ENCODE measurements at regions not wholly inside any gene's neighbourhood (a gene's known extent, or its start where the extent isn't known, plus 50 kb on each side); places are given as distances from the start of the nearest gene placed in this dataset.

GRCh38 chr16:75945916-75946457 is 219.7 kb upstream of the CPHXL start:
- Histone ChIP-seq H4K20me1 (ENCODE audit: insufficient read depth, low read length) (no peaks in the 10 kb centered on the region), H2AFZ (ENCODE audit: low read depth, low read length) (no peak overlapping the region), H3K27me3 (ENCODE audit: insufficient read depth, low read length) (no peaks in the 10 kb centered on the region), H3K79me2 (ENCODE audit: insufficient read depth, low read length) (no peaks in the 10 kb centered on the region), H3K4me1 (ENCODE audit: insufficient read depth, low read length) (no peaks in the 10 kb centered on the region), H3K9me3 (ENCODE audit: insufficient read depth, low read depth, low read length) (no peaks in the 10 kb centered on the region), H3K4me2 (ENCODE audit: low read length) (no peak overlapping the region), H3K36me3 (ENCODE audit: insufficient read depth, low read length) (no peaks in the 10 kb centered on the region), H3K4me3 (ENCODE audit: insufficient read depth, low read depth, low read length) (no peak overlapping the region), H3K9ac (ENCODE audit: low read length) (no peak overlapping the region), H3K27ac (ENCODE audit: low read depth, low read length) (no peak overlapping the region)
- Mint-ChIP-seq H3K36me3 (ENCODE audit: low read depth, unreplicated experiment) (no peaks in the 10 kb centered on the region), H3K4me3 (ENCODE audit: unreplicated experiment) (no peak overlapping the region), H3K27ac (ENCODE audit: unreplicated experiment) (no peak overlapping the region), H3K4me1 (ENCODE audit: low read depth, unreplicated experiment) (no peaks in the 10 kb centered on the region), H3K9me3 (ENCODE audit: unreplicated experiment) (no peaks in the 10 kb centered on the region), H3K27me3 (ENCODE audit: low read depth, unreplicated experiment) (no peaks in the 10 kb centered on the region)
- no peak for FAIRE-seq
- no peak for DNase-seq (ENCODE audit: low read depth)
- TF ChIP-seq, protein P1, sequence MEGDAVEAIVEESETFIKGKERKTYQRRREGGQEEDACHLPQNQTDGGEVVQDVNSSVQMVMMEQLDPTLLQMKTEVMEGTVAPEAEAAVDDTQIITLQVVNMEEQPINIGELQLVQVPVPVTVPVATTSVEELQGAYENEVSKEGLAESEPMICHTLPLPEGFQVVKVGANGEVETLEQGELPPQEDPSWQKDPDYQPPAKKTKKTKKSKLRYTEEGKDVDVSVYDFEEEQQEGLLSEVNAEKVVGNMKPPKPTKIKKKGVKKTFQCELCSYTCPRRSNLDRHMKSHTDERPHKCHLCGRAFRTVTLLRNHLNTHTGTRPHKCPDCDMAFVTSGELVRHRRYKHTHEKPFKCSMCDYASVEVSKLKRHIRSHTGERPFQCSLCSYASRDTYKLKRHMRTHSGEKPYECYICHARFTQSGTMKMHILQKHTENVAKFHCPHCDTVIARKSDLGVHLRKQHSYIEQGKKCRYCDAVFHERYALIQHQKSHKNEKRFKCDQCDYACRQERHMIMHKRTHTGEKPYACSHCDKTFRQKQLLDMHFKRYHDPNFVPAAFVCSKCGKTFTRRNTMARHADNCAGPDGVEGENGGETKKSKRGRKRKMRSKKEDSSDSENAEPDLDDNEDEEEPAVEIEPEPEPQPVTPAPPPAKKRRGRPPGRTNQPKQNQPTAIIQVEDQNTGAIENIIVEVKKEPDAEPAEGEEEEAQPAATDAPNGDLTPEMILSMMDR (IDR thresholded peaks at IDR 0.05; ENCODE audit: insufficient read depth, low read depth, low read length): no peak
- no peak for TF ChIP-seq EZH2 (IDR thresholded peaks at IDR 0.05; ENCODE audit: insufficient read depth, low read length)

- Histone ChIP-seq H3K27me3 (ENCODE audit: insufficient read depth, low read length) (no peaks in the 10 kb centered on the region), H3K79me2 (ENCODE audit: insufficient read depth, low read length) (no peaks in the 10 kb centered on the region), H3K36me3 (ENCODE audit: insufficient read depth, low read length) (no peaks in the 10 kb centered on the region), H2AFZ (ENCODE audit: low read depth, low read length) (no peak overlapping the region), H4K20me1 (ENCODE audit: insufficient read depth, low read length) (no peaks in the 10 kb centered on the region), H3K4me1 (ENCODE audit: insufficient read depth, low read length) (no peaks in the 10 kb centered on the region), H3K4me3 (ENCODE audit: insufficient read depth, low read depth, low read length) (no peak overlapping the region), H3K9ac (ENCODE audit: low read length) (no peak overlapping the region), H3K4me2 (ENCODE audit: low read length) (no peak overlapping the region), H3K9me3 (ENCODE audit: insufficient read depth, low read depth, low read length) (no peaks in the 10 kb centered on the region), H3K27ac (ENCODE audit: low read depth, low read length) (no peak overlapping the region)
- no peaks in the 10 kb centered on the region for H3K27me3 Mint-ChIP-seq (ENCODE audit: low read depth, unreplicated experiment)
- H3K36me3 Mint-ChIP-seq (ENCODE audit: low read depth, unreplicated experiment): no peaks in the 10 kb centered on the region
- no peak for TF ChIP-seq EZH2 (IDR thresholded peaks at IDR 0.05; ENCODE audit: insufficient read depth, low read length)
- TF ChIP-seq, protein P1 (IDR thresholded peaks at IDR 0.05; ENCODE audit: insufficient read depth, low read depth, low read length): no peak
- no peak for DNase-seq (ENCODE audit: low read depth)
- H3K27ac Mint-ChIP-seq (ENCODE audit: unreplicated experiment): no peak overlapping the region
- FAIRE-seq: no peak
- H3K9me3 Mint-ChIP-seq (ENCODE audit: unreplicated experiment): no peaks in the 10 kb centered on the region
- no peak overlapping the region for H3K4me3 Mint-ChIP-seq (ENCODE audit: unreplicated experiment)
- H3K4me1 Mint-ChIP-seq (ENCODE audit: low read depth, unreplicated experiment): no peaks in the 10 kb centered on the region
These were observed 221.4 kb upstream of the CPHXL start for GRCh38 chr16:75947626-75948239.

DNA sequence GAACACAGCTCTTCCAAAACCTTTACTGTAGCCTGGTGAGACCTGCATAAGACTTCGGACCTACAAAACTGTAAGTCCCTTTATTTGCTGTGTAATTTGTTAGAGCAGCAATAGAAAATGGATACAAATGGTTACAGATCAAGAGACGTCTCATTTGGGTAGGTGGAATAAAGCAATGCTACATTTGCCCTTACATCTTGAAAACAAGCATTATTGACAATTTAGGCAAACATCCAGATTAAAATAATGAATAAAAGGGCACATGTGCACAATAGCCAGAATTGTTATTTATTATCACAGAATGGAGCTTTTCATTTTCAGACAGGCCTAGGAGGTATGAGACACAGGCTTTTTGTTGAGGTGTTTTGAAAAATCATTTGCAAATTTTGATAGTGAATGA is 222.2 kb upstream of the CPHXL start:
- no peaks in the 10 kb centered on the region for H3K27me3 Mint-ChIP-seq (ENCODE audit: low read depth, unreplicated experiment)
- Histone ChIP-seq H3K9ac (ENCODE audit: low read length) (no peak overlapping the region), H3K27ac (ENCODE audit: low read depth, low read length) (no peak overlapping the region), H4K20me1 (ENCODE audit: insufficient read depth, low read length) (no peaks in the 10 kb centered on the region), H3K27me3 (ENCODE audit: insufficient read depth, low read length) (no peaks in the 10 kb centered on the region), H3K79me2 (ENCODE audit: insufficient read depth, low read length) (no peaks in the 10 kb centered on the region), H3K4me3 (ENCODE audit: insufficient read depth, low read depth, low read length) (no peak overlapping the region), H3K9me3 (ENCODE audit: insufficient read depth, low read depth, low read length) (no peaks in the 10 kb centered on the region), H3K4me1 (ENCODE audit: insufficient read depth, low read length) (no peaks in the 10 kb centered on the region), H3K36me3 (ENCODE audit: insufficient read depth, low read length) (no peaks in the 10 kb centered on the region), H3K4me2 (ENCODE audit: low read length) (no peak overlapping the region), H2AFZ (ENCODE audit: low read depth, low read length) (no peak overlapping the region)
- H3K4me1 Mint-ChIP-seq (ENCODE audit: low read depth, unreplicated experiment): no peaks in the 10 kb centered on the region
- no peak for TF ChIP-seq EZH2 (IDR thresholded peaks at IDR 0.05; ENCODE audit: insufficient read depth, low read length)
- TF ChIP-seq, protein P1 (IDR thresholded peaks at IDR 0.05; ENCODE audit: insufficient read depth, low read depth, low read length): no peak
- no peaks in the 10 kb centered on the region for H3K9me3 Mint-ChIP-seq (ENCODE audit: unreplicated experiment)
- no peaks in the 10 kb centered on the region for H3K36me3 Mint-ChIP-seq (ENCODE audit: low read depth, unreplicated experiment)
- H3K27ac Mint-ChIP-seq (ENCODE audit: unreplicated experiment): no peak overlapping the region
- FAIRE-seq (no peak), DNase-seq (ENCODE audit: low read depth) (no peak)
- no peak overlapping the region for H3K4me3 Mint-ChIP-seq (ENCODE audit: unreplicated experiment)

All from astrocyte (in vitro differentiated cells and primary cell).